Spleen (tissue), 7 donors: ENCODE measurements at regions not wholly inside any gene's neighbourhood (a gene's known extent, or its start where the extent isn't known, plus 50 kb on each side); places are given as distances from the start of the nearest gene placed in this dataset.

Experiments
- POLR2A ChIP-seq, 3 donors: fragments of 450-650 bp; IDR thresholded peaks; one replicate each; pipeline ENCODE4 v1.5.1; 2017; ENCODE audit warnings: antibody characterized with exemption in 3 of 3, mild to moderate bottlenecking in 1 of 3
- TF ChIP-seq, protein P1 (sequence below), 11 experiments: fragments of 200-600 bp in 7 of 11; fragments of 450-650 bp in 4 of 11; sonication (generic) in 4 of 11; IDR thresholded peaks in 8 of 11; conservative IDR thresholded peaks in 3 of 11; 1 replicate in 7 of 11; 2 replicates in 4 of 11; pipeline versions ENCODE4 v1.4.0 to v1.8.0; 2016 to 2021; ENCODE audit warnings: antibody characterized with exemption in 11 of 11, inconsistent platforms in 4 of 11, mild to moderate bottlenecking in 1 of 11
- donor health status: DM: no; HTN: no; CAD: no; lungs with moderate emphysema.
- donor health status: DM: no; HTN: no; CAD: no.
- donor health status: DM: no; HTN: no; CAD: no.

DNA sequence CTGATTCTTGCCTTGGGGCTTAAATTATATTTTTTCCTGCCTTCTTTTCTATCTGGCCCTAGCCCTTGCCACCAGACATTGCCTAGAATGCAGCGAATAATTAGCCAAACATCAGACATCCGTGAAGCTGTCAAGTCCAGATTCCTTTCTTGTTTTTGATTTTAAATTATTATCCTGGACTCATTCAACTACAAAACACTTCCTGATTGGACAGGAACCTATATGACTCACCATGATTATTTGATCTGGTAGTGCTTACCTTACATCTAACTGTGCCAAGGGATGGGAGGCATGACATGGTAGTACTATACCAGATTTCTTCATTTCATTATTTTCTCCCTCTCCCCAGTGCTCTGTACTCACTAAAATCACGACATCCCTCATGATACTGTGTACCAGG, 829.6 kb downstream of the TLR4 start:
- TF ChIP-seq POLR2A (IDR thresholded peaks at IDR 0.05), result no peak
- TF ChIP-seq, protein P1, sequence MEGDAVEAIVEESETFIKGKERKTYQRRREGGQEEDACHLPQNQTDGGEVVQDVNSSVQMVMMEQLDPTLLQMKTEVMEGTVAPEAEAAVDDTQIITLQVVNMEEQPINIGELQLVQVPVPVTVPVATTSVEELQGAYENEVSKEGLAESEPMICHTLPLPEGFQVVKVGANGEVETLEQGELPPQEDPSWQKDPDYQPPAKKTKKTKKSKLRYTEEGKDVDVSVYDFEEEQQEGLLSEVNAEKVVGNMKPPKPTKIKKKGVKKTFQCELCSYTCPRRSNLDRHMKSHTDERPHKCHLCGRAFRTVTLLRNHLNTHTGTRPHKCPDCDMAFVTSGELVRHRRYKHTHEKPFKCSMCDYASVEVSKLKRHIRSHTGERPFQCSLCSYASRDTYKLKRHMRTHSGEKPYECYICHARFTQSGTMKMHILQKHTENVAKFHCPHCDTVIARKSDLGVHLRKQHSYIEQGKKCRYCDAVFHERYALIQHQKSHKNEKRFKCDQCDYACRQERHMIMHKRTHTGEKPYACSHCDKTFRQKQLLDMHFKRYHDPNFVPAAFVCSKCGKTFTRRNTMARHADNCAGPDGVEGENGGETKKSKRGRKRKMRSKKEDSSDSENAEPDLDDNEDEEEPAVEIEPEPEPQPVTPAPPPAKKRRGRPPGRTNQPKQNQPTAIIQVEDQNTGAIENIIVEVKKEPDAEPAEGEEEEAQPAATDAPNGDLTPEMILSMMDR (IDR thresholded peaks at IDR 0.05 in 8 of 11, conservative IDR thresholded peaks at IDR 0.05 in 3 of 11), result no peak
